H1 (cell line): ENCODE measurements at regions not wholly inside any gene's neighbourhood (a gene's known extent, or its start where the extent isn't known, plus 50 kb on each side); places are given as distances from the start of the nearest gene placed in this dataset.

ENCODE experiments used
- ATF2 ChIP-seq: IDR thresholded peaks from 2 replicates; pipeline ENCODE4 v1.6.1; 2012; ENCODE audit warnings: low read length, inconsistent platforms
- BRCA1 ChIP-seq: IDR thresholded peaks from 2 replicates; pipeline ENCODE4 v1.6.1; 2012; ENCODE audit warnings: low read depth, low read length, improper control_type of control experiment
- FOSL1 ChIP-seq: IDR thresholded peaks from 2 replicates; pipeline ENCODE4 v1.6.1; 2011; ENCODE audit warnings: mild to moderate bottlenecking, low read depth, low read length, moderate library complexity; ENCODE audit not compliant: insufficient read depth
- TF ChIP-seq, protein P1 (sequence below): IDR thresholded peaks from 2 replicates; pipeline ENCODE4 v1.6.1; 2011; ENCODE audit warnings: low read depth, mild to moderate bottlenecking, low read length; ENCODE audit not compliant: insufficient read depth

DNA sequence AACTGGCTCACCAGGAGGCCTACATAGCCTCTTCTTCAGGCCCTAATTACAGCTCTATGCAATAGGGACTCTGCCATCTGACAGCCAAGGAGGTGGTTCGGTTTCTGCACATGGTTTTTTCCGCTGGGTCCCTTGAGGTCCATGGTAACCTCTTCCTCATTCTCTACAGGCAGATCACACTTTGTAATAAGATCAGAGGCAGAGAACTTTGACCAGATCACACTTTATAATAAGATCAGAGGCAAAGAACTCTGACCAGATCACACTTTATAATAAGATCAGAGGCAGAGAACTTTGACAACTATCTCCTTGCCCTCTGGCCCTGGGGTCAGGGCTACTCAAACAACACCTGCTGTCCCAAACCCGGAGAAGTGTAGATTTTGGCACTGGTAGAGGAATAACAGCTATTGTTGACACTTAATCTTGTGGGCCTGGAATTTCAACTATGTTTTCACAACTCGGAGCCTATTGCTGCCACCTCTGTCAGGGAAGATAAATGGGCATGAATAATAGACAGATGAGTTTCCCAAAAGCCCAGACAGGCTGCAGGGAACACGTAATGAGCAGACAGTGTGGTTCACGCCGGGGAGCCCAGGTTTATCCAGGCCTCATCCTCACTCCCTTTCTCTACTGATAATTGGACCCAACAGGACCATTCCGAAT is 246.1 kb downstream of the UQCRFS1 start (continued):
- TF ChIP-seq, protein P1, sequence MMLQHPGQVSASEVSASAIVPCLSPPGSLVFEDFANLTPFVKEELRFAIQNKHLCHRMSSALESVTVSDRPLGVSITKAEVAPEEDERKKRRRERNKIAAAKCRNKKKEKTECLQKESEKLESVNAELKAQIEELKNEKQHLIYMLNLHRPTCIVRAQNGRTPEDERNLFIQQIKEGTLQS, result no peak
- no peak for TF ChIP-seq FOSL1
- no peak for TF ChIP-seq ATF2
- no peak for TF ChIP-seq BRCA1
